IPS DF 4.7 (cell line): ENCODE measurements at regions not wholly inside any gene's neighbourhood (a gene's known extent, or its start where the extent isn't known, plus 50 kb on each side); places are given as distances from the start of the nearest gene placed in this dataset.

Experiments used
- DNase-seq: peaks from one replicate; pipeline ENCODE4 v3.0.0-alpha.2; 2013; ENCODE audit warnings: low spot score; ENCODE audit errors: extremely low read depth

DNA sequence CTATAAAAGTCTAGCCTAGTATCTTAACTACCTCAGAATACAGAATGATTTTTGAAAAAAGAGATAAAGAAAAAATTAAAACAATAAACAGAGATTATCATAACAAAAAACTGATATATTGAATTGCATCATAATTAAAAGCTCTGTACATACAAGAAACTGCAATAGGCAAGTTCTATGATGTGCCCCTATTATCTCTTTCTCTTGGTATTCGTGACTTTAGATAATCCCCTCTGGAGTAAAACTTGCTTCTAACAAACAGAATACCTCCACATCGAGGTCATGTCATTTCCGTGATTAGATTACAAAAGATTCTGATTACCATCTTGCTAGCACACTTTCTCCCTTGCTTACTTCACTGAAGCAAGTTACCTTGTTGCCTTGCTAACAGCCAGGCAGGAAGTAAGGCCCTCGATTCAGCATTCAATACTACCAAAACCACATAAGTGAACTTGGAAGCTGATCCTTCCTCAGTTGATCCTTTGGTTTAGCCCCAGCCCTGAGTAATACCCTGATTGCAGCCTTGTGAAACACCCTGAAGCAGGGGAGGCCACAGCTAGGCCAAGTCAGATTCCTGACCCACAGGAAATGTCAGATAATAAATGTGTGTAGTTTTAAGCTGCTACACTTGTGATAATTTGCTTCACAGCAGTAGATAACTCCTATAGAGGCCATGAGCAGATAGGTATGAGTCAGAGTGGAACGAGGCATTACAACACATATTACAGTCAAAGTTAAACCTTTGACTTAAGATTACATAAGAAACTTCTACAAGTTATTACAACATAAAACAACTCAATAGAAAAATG is 53.7 kb upstream of the TMX4 start:
- DNase-seq, result no peak

DNA sequence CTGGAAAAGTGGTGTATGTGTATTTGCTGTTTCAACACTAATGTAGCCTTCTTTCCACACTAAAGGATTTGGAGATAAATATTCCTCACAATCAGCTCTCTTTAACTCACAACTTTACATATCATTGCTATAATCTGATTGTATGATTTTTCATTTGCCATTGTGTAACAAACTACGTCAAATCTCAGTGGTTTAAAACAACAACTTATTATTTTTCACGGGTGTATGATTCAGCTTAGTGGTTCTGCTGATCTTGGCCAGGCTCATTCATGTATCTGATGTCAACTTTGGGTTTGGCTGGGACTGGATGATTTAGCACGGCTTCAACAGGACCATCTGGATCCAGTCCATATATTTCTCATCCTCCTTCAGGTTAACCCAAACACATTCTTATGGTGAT is 55.4 kb upstream of the TMX4 start:
- no peak for DNase-seq

- no peak for DNase-seq
Observed at GRCh38 chr20:8076306-8077136, 55.5 kb upstream of the PLCB1 start.

- DNase-seq, result no peak
Observed at GRCh38 chr20:8077137-8077466, 55.0 kb upstream of the PLCB1 start.

- no peak for DNase-seq
Observed at GRCh38 chr20:8078528-8078914, 53.5 kb upstream of the PLCB1 start.

- no peak for DNase-seq
Observed at GRCh38 chr20:8079976-8080375, 52.1 kb upstream of the PLCB1 start.

GRCh38 chr20:8082025-8082424 is 50.0 kb upstream of the PLCB1 start:
- DNase-seq, result peak; percentile 9
